ENCODE measurements at regions not wholly inside any gene's neighbourhood (a gene's known extent, or its start where the extent isn't known, plus 50 kb on each side); places are given as distances from the start of the nearest gene placed in this dataset.

- no peak for DNase-seq
Observed at GRCh38 chr6:139588734-139589593, 214.5 kb upstream of the CITED2 start.

GRCh38 chr6:139588076-139588639, 213.7 kb upstream of the CITED2 start:
- no peak for DNase-seq

GRCh38 chr6:139587469-139587868, 213.0 kb upstream of the CITED2 start:
- DNase-seq = no peak

GRCh38 chr6:139586273-139586672, 211.8 kb upstream of the CITED2 start:
- no peak for DNase-seq

- DNase-seq = no peak
Observed at GRCh38 chr6:139584599-139584998, 210.2 kb upstream of the CITED2 start.

GRCh38 chr6:139583420-139583819, 209.0 kb upstream of the CITED2 start:
- no peak for DNase-seq

- no peak for DNase-seq
Observed at GRCh38 chr6:139582956-139583355, 208.5 kb upstream of the CITED2 start.

- DNase-seq = no peak
Observed at GRCh38 chr6:139581485-139581865, 207.0 kb upstream of the CITED2 start.

GRCh38 chr6:139580592-139581484, 206.4 kb upstream of the CITED2 start:
- no peak for DNase-seq

GRCh38 chr6:139577763-139578604, 203.5 kb upstream of the CITED2 start:
- DNase-seq = no peak

- DNase-seq = no peak
Observed at GRCh38 chr6:139577124-139577762, 202.8 kb upstream of the CITED2 start.

GRCh38 chr6:139572001-139572400, 197.6 kb upstream of the CITED2 start:
- DNase-seq = no peak

- DNase-seq = no peak
Observed at GRCh38 chr6:139570166-139570565, 195.7 kb upstream of the CITED2 start.

GRCh38 chr6:139569566-139569965, 195.1 kb upstream of the CITED2 start:
- DNase-seq = no peak

- no peak for DNase-seq
Observed at GRCh38 chr6:139568956-139569538, 194.6 kb upstream of the CITED2 start.

GRCh38 chr6:139568151-139568955, 193.9 kb upstream of the CITED2 start:
- DNase-seq = no peak

- DNase-seq = no peak
Observed at GRCh38 chr6:139567095-139567494, 192.6 kb upstream of the CITED2 start.

- DNase-seq = no peak
Observed at GRCh38 chr6:139565591-139565990, 191.1 kb upstream of the CITED2 start.

GRCh38 chr6:139557547-139557946, 183.1 kb upstream of the CITED2 start:
- no peak for DNase-seq

GRCh38 chr6:139556532-139556931, 182.1 kb upstream of the CITED2 start:
- no peak for DNase-seq

GRCh38 chr6:139553916-139554315, 179.5 kb upstream of the CITED2 start:
- DNase-seq = no peak
